PFSK-1 (cell line): ENCODE measurements at regions not wholly inside any gene's neighbourhood (a gene's known extent, or its start where the extent isn't known, plus 50 kb on each side); places are given as distances from the start of the nearest gene placed in this dataset.

Experiments used
- FOXP2 ChIP-seq: optimal IDR thresholded peaks from 2 replicates; pipeline ENCODE3; 2011; ENCODE audit warnings: borderline replicate concordance, control low read depth, inconsistent platforms; ENCODE audit not compliant: insufficient read depth; ENCODE audit errors: extremely low read length, extremely low read depth
- POLR2AphosphoS5 ChIP-seq: IDR thresholded peaks from 2 replicates; pipeline ENCODE4 v1.6.1; 2012; ENCODE audit warnings: low read depth, mild to moderate bottlenecking, control low read depth, low read length, moderate library complexity
- SIN3A ChIP-seq: IDR thresholded peaks from 2 replicates; pipeline ENCODE4 v1.6.1; 2012; ENCODE audit warnings: mild to moderate bottlenecking, low read length, moderate library complexity, borderline replicate concordance; ENCODE audit not compliant: insufficient read depth
- TAF1 ChIP-seq: IDR thresholded peaks from 2 replicates; pipeline ENCODE4 v1.6.1; 2012; ENCODE audit warnings: low read length, control low read depth, borderline replicate concordance; ENCODE audit not compliant: insufficient read depth
- TF ChIP-seq, protein P1 (sequence below), 2 experiments: IDR thresholded peaks; 2 replicates each; pipeline versions ENCODE4 v1.6.1 to v1.8.0; 2011 to 2012; ENCODE audit warnings: low read depth in 2 of 2, low read length in 2 of 2, control low read depth in 1 of 2, inconsistent platforms in 1 of 2, mild to moderate bottlenecking in 1 of 2, moderate library complexity in 1 of 2; ENCODE audit not compliant: insufficient read depth in 1 of 2

DNA sequence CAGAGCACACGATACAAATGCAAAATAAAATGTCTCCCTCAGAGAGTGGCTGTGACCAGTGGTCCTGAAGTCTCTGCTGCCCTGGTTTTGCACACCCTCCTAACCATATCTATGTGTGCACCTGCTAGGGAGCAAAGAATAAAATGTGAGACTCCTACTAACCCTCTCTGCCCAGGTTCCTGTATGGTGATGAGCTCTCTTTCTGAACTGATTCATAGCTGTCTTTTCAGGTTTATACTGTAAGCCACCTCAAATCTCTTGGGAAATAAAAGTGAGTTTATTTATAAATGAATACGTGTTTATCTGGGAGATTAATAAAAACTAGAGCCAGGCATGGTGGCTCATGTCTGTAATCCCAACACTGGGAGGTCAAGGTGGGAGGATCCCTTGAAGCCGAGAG lies 126.0 kb upstream of the RBPJ start:
- TF ChIP-seq, protein P1, sequence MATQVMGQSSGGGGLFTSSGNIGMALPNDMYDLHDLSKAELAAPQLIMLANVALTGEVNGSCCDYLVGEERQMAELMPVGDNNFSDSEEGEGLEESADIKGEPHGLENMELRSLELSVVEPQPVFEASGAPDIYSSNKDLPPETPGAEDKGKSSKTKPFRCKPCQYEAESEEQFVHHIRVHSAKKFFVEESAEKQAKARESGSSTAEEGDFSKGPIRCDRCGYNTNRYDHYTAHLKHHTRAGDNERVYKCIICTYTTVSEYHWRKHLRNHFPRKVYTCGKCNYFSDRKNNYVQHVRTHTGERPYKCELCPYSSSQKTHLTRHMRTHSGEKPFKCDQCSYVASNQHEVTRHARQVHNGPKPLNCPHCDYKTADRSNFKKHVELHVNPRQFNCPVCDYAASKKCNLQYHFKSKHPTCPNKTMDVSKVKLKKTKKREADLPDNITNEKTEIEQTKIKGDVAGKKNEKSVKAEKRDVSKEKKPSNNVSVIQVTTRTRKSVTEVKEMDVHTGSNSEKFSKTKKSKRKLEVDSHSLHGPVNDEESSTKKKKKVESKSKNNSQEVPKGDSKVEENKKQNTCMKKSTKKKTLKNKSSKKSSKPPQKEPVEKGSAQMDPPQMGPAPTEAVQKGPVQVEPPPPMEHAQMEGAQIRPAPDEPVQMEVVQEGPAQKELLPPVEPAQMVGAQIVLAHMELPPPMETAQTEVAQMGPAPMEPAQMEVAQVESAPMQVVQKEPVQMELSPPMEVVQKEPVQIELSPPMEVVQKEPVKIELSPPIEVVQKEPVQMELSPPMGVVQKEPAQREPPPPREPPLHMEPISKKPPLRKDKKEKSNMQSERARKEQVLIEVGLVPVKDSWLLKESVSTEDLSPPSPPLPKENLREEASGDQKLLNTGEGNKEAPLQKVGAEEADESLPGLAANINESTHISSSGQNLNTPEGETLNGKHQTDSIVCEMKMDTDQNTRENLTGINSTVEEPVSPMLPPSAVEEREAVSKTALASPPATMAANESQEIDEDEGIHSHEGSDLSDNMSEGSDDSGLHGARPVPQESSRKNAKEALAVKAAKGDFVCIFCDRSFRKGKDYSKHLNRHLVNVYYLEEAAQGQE (IDR thresholded peaks at IDR 0.05; ENCODE audit: insufficient read depth in 1 of 2, low read depth in 2 of 2, low read length in 2 of 2) = no peak
- no peak for TF ChIP-seq TAF1
- TF ChIP-seq POLR2AphosphoS5 = no peak
- TF ChIP-seq SIN3A = no peak
- TF ChIP-seq FOXP2 = no peak
